ENCODE measurements at regions not wholly inside any gene's neighbourhood (a gene's known extent, or its start where the extent isn't known, plus 50 kb on each side); places are given as distances from the start of the nearest gene placed in this dataset.

DNA sequence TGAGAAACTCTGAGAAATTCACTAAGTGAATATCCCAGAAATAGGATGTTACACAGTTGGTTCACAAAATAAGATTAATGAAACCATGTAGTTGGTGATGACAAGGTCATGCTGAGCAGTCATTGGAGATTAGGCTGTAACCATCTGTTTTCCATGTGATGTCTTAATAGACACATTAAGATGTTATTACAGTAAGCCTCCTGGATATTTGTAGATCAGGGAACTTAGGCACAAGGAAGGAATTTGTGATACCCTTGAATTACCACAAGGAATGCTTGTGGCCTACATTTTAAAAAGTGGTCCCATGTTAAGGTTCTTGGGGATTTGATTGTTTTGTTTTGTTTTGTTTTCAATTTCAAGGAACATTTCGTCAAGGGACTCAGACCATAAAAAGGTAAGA is 185.6 kb upstream of the BANK1 start:
- Histone ChIP-seq H3K4me1 (ENCODE audit: insufficient read depth, low read length) (no peaks in the 10 kb centered on the region), H3K9me3 (ENCODE audit: control insufficient read depth in 1 of 2, insufficient read depth in 1 of 2, low read length in 2 of 2) (no peaks in the 10 kb centered on the region), H3K27ac (ENCODE audit: low read depth in 1 of 2, low read length in 2 of 2) (no peak overlapping the region), H3K4me3 (ENCODE audit: low read length) (no peak overlapping the region), H3K36me3 (ENCODE audit: insufficient read depth, low read length) (no peaks in the 10 kb centered on the region), H3K27me3 (ENCODE audit: control insufficient read depth in 1 of 2, insufficient read depth in 2 of 2, low read length in 2 of 2) (no peaks in the 10 kb centered on the region)
- CTCF ChIA-PET = no interaction called here
- Mint-ChIP-seq H3K36me3 (ENCODE audit: low read depth) (no peaks in the 10 kb centered on the region), H3K27me3 (no peaks in the 10 kb centered on the region), H3K4me1 (ENCODE audit: low read depth) (no peaks in the 10 kb centered on the region), H3K27ac (no peak overlapping the region), H3K4me3 (no peak overlapping the region), H3K9me3 (peaks cover 2% of the 10 kb centered on the region)
- ATAC-seq (ENCODE audit: poor library complexity) = no peak
- DNase-seq = no peak
- intact Hi-C loops (cut with DNase I, micrococcal nuclease) = no loop called here
- TF ChIP-seq, protein P1, sequence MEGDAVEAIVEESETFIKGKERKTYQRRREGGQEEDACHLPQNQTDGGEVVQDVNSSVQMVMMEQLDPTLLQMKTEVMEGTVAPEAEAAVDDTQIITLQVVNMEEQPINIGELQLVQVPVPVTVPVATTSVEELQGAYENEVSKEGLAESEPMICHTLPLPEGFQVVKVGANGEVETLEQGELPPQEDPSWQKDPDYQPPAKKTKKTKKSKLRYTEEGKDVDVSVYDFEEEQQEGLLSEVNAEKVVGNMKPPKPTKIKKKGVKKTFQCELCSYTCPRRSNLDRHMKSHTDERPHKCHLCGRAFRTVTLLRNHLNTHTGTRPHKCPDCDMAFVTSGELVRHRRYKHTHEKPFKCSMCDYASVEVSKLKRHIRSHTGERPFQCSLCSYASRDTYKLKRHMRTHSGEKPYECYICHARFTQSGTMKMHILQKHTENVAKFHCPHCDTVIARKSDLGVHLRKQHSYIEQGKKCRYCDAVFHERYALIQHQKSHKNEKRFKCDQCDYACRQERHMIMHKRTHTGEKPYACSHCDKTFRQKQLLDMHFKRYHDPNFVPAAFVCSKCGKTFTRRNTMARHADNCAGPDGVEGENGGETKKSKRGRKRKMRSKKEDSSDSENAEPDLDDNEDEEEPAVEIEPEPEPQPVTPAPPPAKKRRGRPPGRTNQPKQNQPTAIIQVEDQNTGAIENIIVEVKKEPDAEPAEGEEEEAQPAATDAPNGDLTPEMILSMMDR (IDR thresholded peaks at IDR 0.05) = no peak
- POLR2A ChIA-PET = no interaction called here

DNA sequence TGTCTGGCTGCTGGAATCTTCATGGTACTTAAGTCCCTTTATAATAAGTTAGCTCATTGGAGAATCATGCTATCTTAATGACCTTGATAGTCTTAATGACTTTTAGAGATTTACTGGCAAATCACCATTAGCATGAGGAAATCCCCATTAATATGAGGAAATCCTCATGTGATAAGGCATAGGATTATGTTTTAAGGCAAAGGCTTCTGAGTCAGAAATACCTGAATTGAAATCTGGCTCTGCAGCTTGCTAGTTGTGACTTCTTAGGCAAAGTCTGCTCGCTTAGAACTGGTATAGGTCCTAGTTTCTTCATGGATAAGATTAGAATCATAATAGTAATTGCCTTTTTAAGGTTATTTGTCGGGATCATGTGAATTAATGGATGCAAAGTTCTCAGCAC is 190.2 kb upstream of the BANK1 start:
- no peaks in the 10 kb centered on the region for H3K36me3 Mint-ChIP-seq (ENCODE audit: low read depth)
- Histone ChIP-seq H3K36me3 (ENCODE audit: insufficient read depth, low read length) (no peaks in the 10 kb centered on the region), H3K27me3 (ENCODE audit: control insufficient read depth in 1 of 2, insufficient read depth in 2 of 2, low read length in 2 of 2) (no peaks in the 10 kb centered on the region), H3K9me3 (ENCODE audit: control insufficient read depth in 1 of 2, insufficient read depth in 1 of 2, low read length in 2 of 2) (no peaks in the 10 kb centered on the region), H3K27ac (ENCODE audit: low read depth in 1 of 2, low read length in 2 of 2) (no peak overlapping the region), H3K4me1 (ENCODE audit: insufficient read depth, low read length) (no peaks in the 10 kb centered on the region), H3K4me3 (ENCODE audit: low read length) (no peak overlapping the region)
- H3K4me1 Mint-ChIP-seq (ENCODE audit: low read depth) = no peaks in the 10 kb centered on the region
- DNase-seq (no peak), ATAC-seq (ENCODE audit: poor library complexity) (no peak)
- H3K4me3 Mint-ChIP-seq = no peak overlapping the region
- TF ChIP-seq, protein P1 (IDR thresholded peaks at IDR 0.05) = no peak
- ChIA-PET POLR2A (no interaction called here), CTCF (no interaction called here)
- intact Hi-C loops (cut with DNase I, micrococcal nuclease) = no loop called here
- H3K9me3 Mint-ChIP-seq = no peaks in the 10 kb centered on the region
- no peak overlapping the region for H3K27ac Mint-ChIP-seq
- no peaks in the 10 kb centered on the region for H3K27me3 Mint-ChIP-seq

- no peaks in the 10 kb centered on the region for H3K27me3 Mint-ChIP-seq
- no peaks in the 10 kb centered on the region for H3K4me1 Mint-ChIP-seq (ENCODE audit: low read depth)
- Histone ChIP-seq H3K4me1 (ENCODE audit: insufficient read depth, low read length) (no peaks in the 10 kb centered on the region), H3K9me3 (ENCODE audit: control insufficient read depth in 1 of 2, insufficient read depth in 1 of 2, low read length in 2 of 2) (no peaks in the 10 kb centered on the region), H3K27me3 (ENCODE audit: control insufficient read depth in 1 of 2, insufficient read depth in 2 of 2, low read length in 2 of 2) (no peaks in the 10 kb centered on the region), H3K27ac (ENCODE audit: low read depth in 1 of 2, low read length in 2 of 2) (no peak overlapping the region), H3K4me3 (ENCODE audit: low read length) (no peak overlapping the region), H3K36me3 (ENCODE audit: insufficient read depth, low read length) (no peaks in the 10 kb centered on the region)
- ChIA-PET CTCF (no interaction called here), POLR2A (no interaction called here)
- H3K27ac Mint-ChIP-seq = no peak overlapping the region
- TF ChIP-seq, protein P1 (IDR thresholded peaks at IDR 0.05) = no peak
- ATAC-seq (ENCODE audit: poor library complexity) (no peak), DNase-seq (peak in 2 of 14 experiments; percentile 3 to 11)
- no peak overlapping the region for H3K4me3 Mint-ChIP-seq
- intact Hi-C loops (cut with DNase I, micrococcal nuclease) = loop anchor here in 1 of 2 experiments (5.0 kb wide), 1 partner anchor 432 kb away; no protein-coding TSS in a partner anchor
- H3K36me3 Mint-ChIP-seq (ENCODE audit: low read depth) = no peaks in the 10 kb centered on the region
- no peaks in the 10 kb centered on the region for H3K9me3 Mint-ChIP-seq
Observed at GRCh38 chr4:101599620-101600019, 190.9 kb upstream of the BANK1 start.

All from CD4-positive, alpha-beta T cell (primary cell).